ENCODE measurements at regions not wholly inside any gene's neighbourhood (a gene's known extent, or its start where the extent isn't known, plus 50 kb on each side); places are given as distances from the start of the nearest gene placed in this dataset.

DNA sequence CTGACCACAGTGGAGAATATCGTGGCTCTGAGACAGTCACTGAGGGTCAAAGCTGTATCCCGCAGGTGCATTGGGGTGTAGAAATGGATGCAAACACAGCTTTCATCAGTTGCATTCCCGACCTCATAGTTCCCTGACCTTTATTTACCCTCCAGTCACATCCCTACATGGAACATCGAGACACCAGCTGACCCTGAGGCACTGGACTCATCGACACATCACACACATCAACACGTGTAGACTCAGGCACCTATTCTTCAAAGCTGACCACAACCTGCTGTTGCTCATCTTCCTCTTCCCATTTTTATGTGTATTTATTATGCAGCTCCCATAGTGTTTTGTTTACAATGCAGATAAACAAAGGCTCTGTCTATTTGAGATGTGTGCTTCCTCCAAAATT, 396.9 kb upstream of the NRP1 start:
- no peak for DNase-seq
- Histone ChIP-seq H3K9me3 (peaks cover 3% of the 10 kb centered on the region), H3K27ac (no peak overlapping the region), H3K27me3 (ENCODE audit: insufficient read depth in 3 of 3, low read length in 2 of 3) (no peaks in the 10 kb centered on the region), H3K4me1 (peaks cover 12% of the 10 kb centered on the region), H3K4me3 (no peak overlapping the region), H3K36me3 (ENCODE audit: insufficient read depth in 1 of 2, low read depth in 1 of 2) (no peaks in the 10 kb centered on the region)
- ATAC-seq, result no peak
- 79 to 86% (median 83%) methylated on average over 6 of the region's 6 CpGs for WGBS, 3 donors
- TF ChIP-seq, protein P1, sequence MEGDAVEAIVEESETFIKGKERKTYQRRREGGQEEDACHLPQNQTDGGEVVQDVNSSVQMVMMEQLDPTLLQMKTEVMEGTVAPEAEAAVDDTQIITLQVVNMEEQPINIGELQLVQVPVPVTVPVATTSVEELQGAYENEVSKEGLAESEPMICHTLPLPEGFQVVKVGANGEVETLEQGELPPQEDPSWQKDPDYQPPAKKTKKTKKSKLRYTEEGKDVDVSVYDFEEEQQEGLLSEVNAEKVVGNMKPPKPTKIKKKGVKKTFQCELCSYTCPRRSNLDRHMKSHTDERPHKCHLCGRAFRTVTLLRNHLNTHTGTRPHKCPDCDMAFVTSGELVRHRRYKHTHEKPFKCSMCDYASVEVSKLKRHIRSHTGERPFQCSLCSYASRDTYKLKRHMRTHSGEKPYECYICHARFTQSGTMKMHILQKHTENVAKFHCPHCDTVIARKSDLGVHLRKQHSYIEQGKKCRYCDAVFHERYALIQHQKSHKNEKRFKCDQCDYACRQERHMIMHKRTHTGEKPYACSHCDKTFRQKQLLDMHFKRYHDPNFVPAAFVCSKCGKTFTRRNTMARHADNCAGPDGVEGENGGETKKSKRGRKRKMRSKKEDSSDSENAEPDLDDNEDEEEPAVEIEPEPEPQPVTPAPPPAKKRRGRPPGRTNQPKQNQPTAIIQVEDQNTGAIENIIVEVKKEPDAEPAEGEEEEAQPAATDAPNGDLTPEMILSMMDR (IDR thresholded peaks at IDR 0.05), result no peak
- intact Hi-C loops (cut with DNase I), result no loop called here

DNA sequence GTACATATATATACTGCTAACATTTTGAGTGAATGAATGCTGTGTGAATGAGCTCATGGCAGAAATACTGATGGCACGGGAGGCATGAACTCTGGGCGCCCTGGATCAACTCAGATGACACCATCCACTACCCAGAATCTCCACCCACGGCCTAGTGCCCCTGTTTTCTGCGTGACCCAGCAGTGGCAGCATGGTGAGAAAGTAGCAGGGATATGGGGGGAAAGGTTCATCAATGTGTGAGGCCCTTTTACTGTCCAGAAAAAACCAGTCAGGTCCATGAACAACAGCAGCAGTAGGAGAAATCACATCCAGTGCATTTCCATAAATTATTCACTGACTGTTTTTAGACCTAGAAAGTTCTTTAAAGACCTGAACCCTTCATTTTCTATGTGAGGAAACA, 391.0 kb upstream of the NRP1 start:
- DNase-seq (no peak), ATAC-seq (no peak)
- H3K4me1 ChIP-seq, result no peaks in the 10 kb centered on the region
- peaks cover 3% of the 10 kb centered on the region for H3K9me3 ChIP-seq
- no peak overlapping the region for H3K4me3 ChIP-seq
- H3K27ac ChIP-seq, result no peak overlapping the region
- 79 to 88% (median 84%) methylated on average over 4 of the region's 4 CpGs for WGBS, 3 donors
- H3K36me3 ChIP-seq (ENCODE audit: insufficient read depth in 1 of 2, low read depth in 1 of 2), result no peaks in the 10 kb centered on the region
- TF ChIP-seq, protein P1 (IDR thresholded peaks at IDR 0.05), result no peak
- H3K27me3 ChIP-seq (ENCODE audit: insufficient read depth in 3 of 3, low read length in 2 of 3), result no peaks in the 10 kb centered on the region
- intact Hi-C loops (cut with DNase I), result no loop called here

DNA sequence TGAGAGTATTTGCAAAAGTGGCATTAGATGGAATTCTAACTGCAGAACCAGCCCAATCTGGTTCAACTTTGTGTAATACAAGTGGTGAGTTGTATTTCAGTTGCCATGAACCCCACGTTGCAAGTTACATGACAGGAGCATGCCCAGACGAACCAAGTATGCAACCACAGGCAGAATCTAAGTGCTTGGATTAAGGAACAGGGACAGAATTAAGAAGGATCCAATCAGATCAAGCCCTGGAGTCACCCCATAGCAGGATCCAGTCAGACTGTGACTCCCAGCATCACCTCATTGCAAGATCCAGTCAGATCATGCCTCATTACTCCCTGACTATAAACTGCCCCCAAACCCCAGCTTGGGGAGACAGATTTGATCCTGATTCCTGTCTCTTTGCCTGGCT, 388.7 kb upstream of the NRP1 start:
- TF ChIP-seq, protein P1 (IDR thresholded peaks at IDR 0.05), result no peak
- Histone ChIP-seq H3K27ac (no peak overlapping the region), H3K4me3 (no peak overlapping the region), H3K36me3 (ENCODE audit: insufficient read depth in 1 of 2, low read depth in 1 of 2) (no peaks in the 10 kb centered on the region), H3K9me3 (peaks cover 3% of the 10 kb centered on the region), H3K4me1 (no peaks in the 10 kb centered on the region), H3K27me3 (ENCODE audit: insufficient read depth in 3 of 3, low read length in 2 of 3) (no peaks in the 10 kb centered on the region)
- DNase-seq (no peak), ATAC-seq (no peak)
- WGBS, 3 donors, result 74 to 89% (median 85%) methylated on average over 2 of the region's 2 CpGs
- intact Hi-C loops (cut with DNase I), result no loop called here

DNA sequence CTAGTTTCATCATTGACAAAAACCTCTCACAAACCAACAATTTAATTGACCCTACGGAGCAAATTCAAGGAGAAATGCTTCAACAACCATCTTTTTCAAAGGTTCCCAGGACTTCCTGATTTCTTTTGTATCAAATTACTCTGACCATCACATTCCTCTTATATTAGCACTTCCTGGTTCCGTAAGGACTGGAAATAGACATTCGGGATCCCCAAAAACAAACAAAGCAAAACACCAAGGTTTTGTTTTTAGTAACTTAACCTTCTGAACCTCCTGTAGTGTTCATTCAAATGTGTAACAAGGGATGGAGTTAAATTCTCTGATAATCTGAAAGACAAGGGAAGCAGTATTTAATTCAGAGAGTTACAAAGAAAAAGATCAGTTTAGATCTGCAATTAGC, 387.6 kb upstream of the NRP1 start:
- Histone ChIP-seq H3K4me1 (no peaks in the 10 kb centered on the region), H3K9me3 (no peaks in the 10 kb centered on the region), H3K27ac (no peak overlapping the region), H3K4me3 (no peak overlapping the region), H3K36me3 (ENCODE audit: insufficient read depth in 1 of 2, low read depth in 1 of 2) (no peaks in the 10 kb centered on the region), H3K27me3 (ENCODE audit: insufficient read depth in 3 of 3, low read length in 2 of 3) (no peaks in the 10 kb centered on the region)
- no peak for ATAC-seq
- WGBS, 3 donors, result 48 to 63% (median 51%) methylated on average over 3 of the region's 3 CpGs
- intact Hi-C loops (cut with DNase I), result no loop called here
- TF ChIP-seq, protein P1 (IDR thresholded peaks at IDR 0.05), result no peak
- no peak for DNase-seq

DNA sequence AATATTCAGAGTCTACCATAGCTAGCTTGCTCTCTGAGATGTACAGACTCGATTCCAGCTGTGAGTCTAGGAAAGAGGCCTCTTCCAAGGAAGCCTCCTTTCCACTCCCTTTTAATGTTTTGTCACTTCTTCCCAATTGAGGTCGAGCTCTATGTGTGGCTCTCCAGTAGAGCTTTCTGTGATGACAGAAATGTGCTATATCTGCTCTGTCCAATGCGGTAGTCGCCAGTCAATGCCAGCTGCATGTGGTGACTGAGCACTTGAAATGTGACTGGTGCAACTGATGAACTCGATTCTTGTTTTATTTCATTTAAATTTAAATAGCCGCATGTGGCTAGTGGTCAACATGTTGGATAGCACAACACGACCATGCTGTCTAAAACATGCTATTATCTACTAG, 387.0 kb upstream of the NRP1 start:
- Histone ChIP-seq H3K36me3 (ENCODE audit: insufficient read depth in 1 of 2, low read depth in 1 of 2) (no peaks in the 10 kb centered on the region), H3K9me3 (no peaks in the 10 kb centered on the region), H3K4me1 (no peaks in the 10 kb centered on the region), H3K27me3 (ENCODE audit: insufficient read depth in 3 of 3, low read length in 2 of 3) (no peaks in the 10 kb centered on the region), H3K27ac (no peak overlapping the region), H3K4me3 (no peak overlapping the region)
- intact Hi-C loops (cut with DNase I), result no loop called here
- no peak for ATAC-seq
- TF ChIP-seq, protein P1 (IDR thresholded peaks at IDR 0.05), result no peak
- 82 to 88% (median 86%) methylated on average over 7 of the region's 7 CpGs for WGBS, 3 donors
- no peak for DNase-seq

Data from psoas muscle (tissue), 7 donors.